ENCODE measurements at regions not wholly inside any gene's neighbourhood (a gene's known extent, or its start where the extent isn't known, plus 50 kb on each side); places are given as distances from the start of the nearest gene placed in this dataset.
"Not testable (repeated sequence)": the region's sequence is repeated elsewhere in the genome, so short reads cannot be mapped to it uniquely, and the experiment has no call there.

- Histone ChIP-seq H3K4me1 (ENCODE audit: control insufficient read depth in 2 of 2, insufficient read depth in 2 of 2, low read length in 2 of 2) (no peaks in the 10 kb centered on the region), H3K9me3 (ENCODE audit: control insufficient read depth in 2 of 3, low read length in 3 of 3) (no peaks in the 10 kb centered on the region), H3K4me3 (ENCODE audit: low read length) (no peak overlapping the region), H3K27me3 (ENCODE audit: control insufficient read depth in 2 of 2, insufficient read depth in 2 of 2, low read length in 2 of 2) (no peaks in the 10 kb centered on the region), H3K27ac (ENCODE audit: low read depth, low read length) (no peak overlapping the region), H3K36me3 (ENCODE audit: control insufficient read depth in 2 of 3, insufficient read depth in 3 of 3, low read length in 3 of 3) (no peaks in the 10 kb centered on the region)
- intact Hi-C loops (cut with micrococcal nuclease), result no loop called here
- ATAC-seq (no peak), DNase-seq (no peak)
- Mint-ChIP-seq H3K36me3 (no peaks in the 10 kb centered on the region), H3K4me1 (no peaks in the 10 kb centered on the region), H3K4me3 (no peak overlapping the region), H3K27ac (no peak overlapping the region), H3K27me3 (peaks cover 0 to 5% (median 0%) of the 10 kb centered on the region in 5 donors), H3K9me3 (peaks cover 0 to 7% (median 0%) of the 10 kb centered on the region in 11 donors)
- CTCF ChIA-PET, result no interaction called here
- POLR2A ChIA-PET, result no interaction called here
Measured at GRCh38 chr5:82967072-82967471, 110.1 kb downstream of the TMEM167A start.

GRCh38 chr5:82959466-82959865 lies 117.7 kb downstream of the TMEM167A start:
- H3K27me3 Mint-ChIP-seq, result peaks cover 0 to 7% (median 0%) of the 10 kb centered on the region in 5 donors
- H3K4me3 Mint-ChIP-seq, result no peak overlapping the region
- DNase-seq (no peak), ATAC-seq (no peak)
- H3K4me1 ChIP-seq (ENCODE audit: control insufficient read depth in 2 of 2, insufficient read depth in 2 of 2, low read length in 2 of 2), result no peaks in the 10 kb centered on the region
- H3K27me3 ChIP-seq (ENCODE audit: control insufficient read depth in 2 of 2, insufficient read depth in 2 of 2, low read length in 2 of 2), result no peaks in the 10 kb centered on the region
- H3K9me3 ChIP-seq (ENCODE audit: control insufficient read depth in 2 of 3, low read length in 3 of 3), result no peaks in the 10 kb centered on the region
- peaks cover 4 to 29% (median 16%) of the 10 kb centered on the region in 11 donors for H3K9me3 Mint-ChIP-seq
- ChIA-PET POLR2A (no interaction called here), CTCF (no interaction called here)
- intact Hi-C loops (cut with micrococcal nuclease), result no loop called here
- no peaks in the 10 kb centered on the region for H3K4me1 Mint-ChIP-seq
- H3K27ac ChIP-seq (ENCODE audit: low read depth, low read length), result no peak overlapping the region
- peaks cover 0 to 4% (median 0%) of the 10 kb centered on the region in 5 donors for H3K36me3 Mint-ChIP-seq
- no peak overlapping the region for H3K4me3 ChIP-seq (ENCODE audit: low read length)
- no peaks in the 10 kb centered on the region for H3K36me3 ChIP-seq (ENCODE audit: control insufficient read depth in 2 of 3, insufficient read depth in 3 of 3, low read length in 3 of 3)
- no peak overlapping the region for H3K27ac Mint-ChIP-seq

GRCh38 chr5:82956600-82956999 lies 120.6 kb downstream of the TMEM167A start:
- Histone ChIP-seq H3K9me3 (ENCODE audit: control insufficient read depth in 2 of 3, low read length in 3 of 3) (no peaks in the 10 kb centered on the region), H3K4me1 (ENCODE audit: control insufficient read depth in 2 of 2, insufficient read depth in 2 of 2, low read length in 2 of 2) (no peaks in the 10 kb centered on the region), H3K4me3 (ENCODE audit: low read length) (no peak overlapping the region), H3K36me3 (ENCODE audit: control insufficient read depth in 2 of 3, insufficient read depth in 3 of 3, low read length in 3 of 3) (no peaks in the 10 kb centered on the region), H3K27me3 (ENCODE audit: control insufficient read depth in 2 of 2, insufficient read depth in 2 of 2, low read length in 2 of 2) (no peaks in the 10 kb centered on the region), H3K27ac (ENCODE audit: low read depth, low read length) (no peak overlapping the region)
- ATAC-seq (no peak), DNase-seq (no peak)
- peaks cover 0 to 7% (median 4%) of the 10 kb centered on the region in 5 donors for H3K27me3 Mint-ChIP-seq
- intact Hi-C loops (cut with micrococcal nuclease), result no loop called here
- H3K4me3 Mint-ChIP-seq, result no peak overlapping the region
- POLR2A ChIA-PET, result no interaction called here
- H3K36me3 Mint-ChIP-seq, result peaks cover 0 to 4% (median 0%) of the 10 kb centered on the region in 5 donors
- H3K4me1 Mint-ChIP-seq, result no peaks in the 10 kb centered on the region
- CTCF ChIA-PET, result no interaction called here
- peaks cover 4 to 33% (median 16%) of the 10 kb centered on the region in 11 donors for H3K9me3 Mint-ChIP-seq
- H3K27ac Mint-ChIP-seq, result no peak overlapping the region

- CTCF ChIA-PET, result no interaction called here
- H3K4me1 Mint-ChIP-seq, result no peaks in the 10 kb centered on the region
- Histone ChIP-seq H3K36me3 (ENCODE audit: control insufficient read depth in 2 of 3, insufficient read depth in 3 of 3, low read length in 3 of 3) (no peaks in the 10 kb centered on the region), H3K4me3 (ENCODE audit: low read length) (no peak overlapping the region), H3K27me3 (ENCODE audit: control insufficient read depth in 2 of 2, insufficient read depth in 2 of 2, low read length in 2 of 2) (no peaks in the 10 kb centered on the region), H3K9me3 (ENCODE audit: control insufficient read depth in 2 of 3, low read length in 3 of 3) (no peaks in the 10 kb centered on the region), H3K27ac (ENCODE audit: low read depth, low read length) (no peak overlapping the region), H3K4me1 (ENCODE audit: control insufficient read depth in 2 of 2, insufficient read depth in 2 of 2, low read length in 2 of 2) (no peaks in the 10 kb centered on the region)
- no peak overlapping the region for H3K4me3 Mint-ChIP-seq
- peaks cover 5 to 41% (median 23%) of the 10 kb centered on the region in 11 donors for H3K9me3 Mint-ChIP-seq
- peaks cover 0 to 4% (median 0%) of the 10 kb centered on the region in 5 donors for H3K36me3 Mint-ChIP-seq
- H3K27ac Mint-ChIP-seq, result no peak overlapping the region
- POLR2A ChIA-PET, result no interaction called here
- H3K27me3 Mint-ChIP-seq, result peaks cover 0 to 6% (median 2%) of the 10 kb centered on the region in 5 donors
- ATAC-seq, result no peak
- intact Hi-C loops (cut with micrococcal nuclease), result no loop called here
- DNase-seq, result no peak
Measured at GRCh38 chr5:82952326-82952725, 124.9 kb downstream of the TMEM167A start.

- H3K9me3 Mint-ChIP-seq, result peaks cover 5 to 28% (median 14%) of the 10 kb centered on the region in 11 donors
- POLR2A ChIA-PET, result not testable (repeated sequence)
Measured at GRCh38 chr5:82944267-82944666, 132.9 kb downstream of the TMEM167A start.

GRCh38 chr5:82942083-82942881 lies 134.9 kb downstream of the TMEM167A start:
- Mint-ChIP-seq H3K4me3 (no peak overlapping the region), H3K27me3 (peaks cover 0 to 22% (median 6%) of the 10 kb centered on the region in 5 donors), H3K36me3 (no peaks in the 10 kb centered on the region), H3K27ac (no peak overlapping the region), H3K4me1 (peaks cover 0 to 2% (median 0%) of the 10 kb centered on the region in 7 donors), H3K9me3 (peaks cover 1 to 11% (median 6%) of the 10 kb centered on the region in 11 donors)
- DNase-seq (no peak), ATAC-seq (no peak)
- no peaks in the 10 kb centered on the region for H3K4me1 ChIP-seq (ENCODE audit: control insufficient read depth in 2 of 2, insufficient read depth in 2 of 2, low read length in 2 of 2)
- intact Hi-C loops (cut with micrococcal nuclease), result no loop called here
- ChIA-PET POLR2A (no interaction called here), CTCF (no interaction called here)
- H3K4me3 ChIP-seq (ENCODE audit: low read length), result no peak overlapping the region
- no peaks in the 10 kb centered on the region for H3K27me3 ChIP-seq (ENCODE audit: control insufficient read depth in 2 of 2, insufficient read depth in 2 of 2, low read length in 2 of 2)
- H3K36me3 ChIP-seq (ENCODE audit: control insufficient read depth in 2 of 3, insufficient read depth in 3 of 3, low read length in 3 of 3), result no peaks in the 10 kb centered on the region
- H3K9me3 ChIP-seq (ENCODE audit: control insufficient read depth in 2 of 3, low read length in 3 of 3), result no peaks in the 10 kb centered on the region
- H3K27ac ChIP-seq (ENCODE audit: low read depth, low read length), result no peak overlapping the region

More at GRCh38 chr5:82944267-82944666, 132.9 kb downstream of the TMEM167A start:
- H3K4me3 Mint-ChIP-seq; H3K27ac ChIP-seq (ENCODE audit: low read depth, low read length); H3K4me3 ChIP-seq (ENCODE audit: low read length); CTCF ChIA-PET; ATAC-seq; H3K4me1 ChIP-seq (ENCODE audit: control insufficient read depth in 2 of 2, insufficient read depth in 2 of 2, low read length in 2 of 2); H3K36me3 Mint-ChIP-seq; H3K27ac Mint-ChIP-seq; intact Hi-C loops (cut with micrococcal nuclease); H3K36me3 ChIP-seq (ENCODE audit: control insufficient read depth in 2 of 3, insufficient read depth in 3 of 3, low read length in 3 of 3); H3K4me1 Mint-ChIP-seq; H3K27me3 ChIP-seq (ENCODE audit: control insufficient read depth in 2 of 2, insufficient read depth in 2 of 2, low read length in 2 of 2); DNase-seq; H3K9me3 ChIP-seq (ENCODE audit: control insufficient read depth in 2 of 3, low read length in 3 of 3): not testable (repeated sequence)
- peaks cover 0 to 17% (median 6%) of the 10 kb centered on the region in 5 donors for H3K27me3 Mint-ChIP-seq
